ENCODE measurements at regions not wholly inside any gene's neighbourhood (a gene's known extent, or its start where the extent isn't known, plus 50 kb on each side); places are given as distances from the start of the nearest gene placed in this dataset.

- Histone ChIP-seq H3F3A (ENCODE audit: control insufficient read depth, insufficient read depth) (no peaks in the 10 kb centered on the region), H3K4me1 (ENCODE audit: control insufficient read depth, low read length) (no peaks in the 10 kb centered on the region), H3K27me3 (ENCODE audit: control insufficient read depth, low read length) (no peaks in the 10 kb centered on the region), H4K20me1 (ENCODE audit: control insufficient read depth, insufficient read depth, low read depth, low read length) (no peaks in the 10 kb centered on the region), H3K9me2 (replicated peaks; ENCODE audit: control insufficient read depth, low read length) (no peaks in the 10 kb centered on the region), H3K79me2 (ENCODE audit: control insufficient read depth, low read length) (no peaks in the 10 kb centered on the region), H3K36me3 (ENCODE audit: control insufficient read depth, low read length) (no peaks in the 10 kb centered on the region), H3K4me2 (ENCODE audit: low read length) (no peak overlapping the region), H3K9me3 (ENCODE audit: control insufficient read depth, insufficient read depth, low read length) (no peaks in the 10 kb centered on the region), H3K4me3 (ENCODE audit: low read length) (no peak overlapping the region), H3K27ac (ENCODE audit: low read depth, low read length) (no peak overlapping the region)
- TF ChIP-seq CTCF (IDR thresholded peaks at IDR 0.05; ENCODE audit: low read depth, low read length, poor library complexity, severe bottlenecking) (no peak), EZH2phosphoT487 (IDR thresholded peaks at IDR 0.05; ENCODE audit: borderline replicate concordance, low read length) (no peak)
These were observed 541.2 kb upstream of the CDH5 start for GRCh38 chr16:65825191-65825856.

GRCh38 chr16:65822148-65822547 lies 544.3 kb upstream of the CDH5 start:
- Histone ChIP-seq H3K27ac (ENCODE audit: low read depth, low read length) (no peak overlapping the region), H3K4me3 (ENCODE audit: low read length) (no peak overlapping the region), H4K20me1 (ENCODE audit: control insufficient read depth, insufficient read depth, low read depth, low read length) (no peaks in the 10 kb centered on the region), H3K36me3 (ENCODE audit: control insufficient read depth, low read length) (no peaks in the 10 kb centered on the region), H3K4me2 (ENCODE audit: low read length) (no peak overlapping the region), H3K4me1 (ENCODE audit: control insufficient read depth, low read length) (no peaks in the 10 kb centered on the region), H3K79me2 (ENCODE audit: control insufficient read depth, low read length) (no peaks in the 10 kb centered on the region), H3K9me3 (ENCODE audit: control insufficient read depth, insufficient read depth, low read length) (no peaks in the 10 kb centered on the region), H3F3A (ENCODE audit: control insufficient read depth, insufficient read depth) (no peaks in the 10 kb centered on the region), H3K9me2 (replicated peaks; ENCODE audit: control insufficient read depth, low read length) (no peaks in the 10 kb centered on the region), H3K27me3 (ENCODE audit: control insufficient read depth, low read length) (no peaks in the 10 kb centered on the region)
- TF ChIP-seq EZH2phosphoT487 (IDR thresholded peaks at IDR 0.05; ENCODE audit: borderline replicate concordance, low read length) = no peak
- TF ChIP-seq CTCF (IDR thresholded peaks at IDR 0.05; ENCODE audit: low read depth, low read length, poor library complexity, severe bottlenecking) = no peak

- Histone ChIP-seq H3F3A (ENCODE audit: control insufficient read depth, insufficient read depth) (no peaks in the 10 kb centered on the region), H3K4me3 (ENCODE audit: low read length) (no peak overlapping the region), H3K9me2 (replicated peaks; ENCODE audit: control insufficient read depth, low read length) (no peaks in the 10 kb centered on the region), H3K36me3 (ENCODE audit: control insufficient read depth, low read length) (no peaks in the 10 kb centered on the region), H3K79me2 (ENCODE audit: control insufficient read depth, low read length) (no peaks in the 10 kb centered on the region), H3K4me1 (ENCODE audit: control insufficient read depth, low read length) (no peaks in the 10 kb centered on the region), H3K9me3 (ENCODE audit: control insufficient read depth, insufficient read depth, low read length) (no peaks in the 10 kb centered on the region), H4K20me1 (ENCODE audit: control insufficient read depth, insufficient read depth, low read depth, low read length) (no peaks in the 10 kb centered on the region), H3K27ac (ENCODE audit: low read depth, low read length) (no peak overlapping the region), H3K27me3 (ENCODE audit: control insufficient read depth, low read length) (no peaks in the 10 kb centered on the region), H3K4me2 (ENCODE audit: low read length) (no peak overlapping the region)
- TF ChIP-seq EZH2phosphoT487 (IDR thresholded peaks at IDR 0.05; ENCODE audit: borderline replicate concordance, low read length) (no peak), CTCF (IDR thresholded peaks at IDR 0.05; ENCODE audit: low read depth, low read length, poor library complexity, severe bottlenecking) (no peak)
These were observed 547.2 kb upstream of the CDH5 start for GRCh38 chr16:65819136-65819898.

Data from DOHH2 (cell line).